Jurkat, Clone E6-1 (cell line): ENCODE measurements at regions not wholly inside any gene's neighbourhood (a gene's known extent, or its start where the extent isn't known, plus 50 kb on each side); places are given as distances from the start of the nearest gene placed in this dataset.

Experiments
- DNase-seq: peaks from one replicate; pipeline ENCODE4 v3.0.0-alpha.2; 2011; ENCODE audit warnings: low read depth, low spot score
- H3K4me3 ChIP-seq: 2 replicates; pipeline ENCODE4 v1.5.1; 2011; ENCODE audit warnings: mild to moderate bottlenecking, low read length, control low read depth, moderate library complexity

- no peak for DNase-seq
- no peak overlapping the region for H3K4me3 ChIP-seq
These were observed 430.4 kb downstream of the HAPSTR1 start for GRCh38 chr16:9521749-9522370.

- no peak for DNase-seq
- H3K4me3 ChIP-seq, result no peak overlapping the region
These were observed 431.2 kb downstream of the HAPSTR1 start for GRCh38 chr16:9522614-9523013.

GRCh38 chr16:9523994-9524393 lies 432.6 kb downstream of the HAPSTR1 start:
- no peak for DNase-seq

GRCh38 chr16:9525037-9525436 lies 433.6 kb downstream of the HAPSTR1 start:
- no peak overlapping the region for H3K4me3 ChIP-seq
- peak; percentile 15 for DNase-seq

More at GRCh38 chr16:9523994-9524393, 432.6 kb downstream of the HAPSTR1 start:
- H3K4me3 ChIP-seq, result no peak overlapping the region

GRCh38 chr16:9526791-9527190 lies 435.3 kb downstream of the HAPSTR1 start:
- DNase-seq, result no peak
- H3K4me3 ChIP-seq, result no peak overlapping the region

- DNase-seq, result no peak
- no peak overlapping the region for H3K4me3 ChIP-seq
These were observed 436.5 kb downstream of the HAPSTR1 start for GRCh38 chr16:9527976-9528375.

GRCh38 chr16:9528511-9529079 lies 437.2 kb downstream of the HAPSTR1 start:
- H3K4me3 ChIP-seq, result no peak overlapping the region
- DNase-seq, result no peak

GRCh38 chr16:9533042-9533441 lies 441.6 kb downstream of the HAPSTR1 start:
- H3K4me3 ChIP-seq, result no peak overlapping the region
- no peak for DNase-seq

GRCh38 chr16:9534759-9535158 lies 443.3 kb downstream of the HAPSTR1 start:
- no peak overlapping the region for H3K4me3 ChIP-seq
- no peak for DNase-seq

- H3K4me3 ChIP-seq, result no peak overlapping the region
- no peak for DNase-seq
These were observed 445.5 kb downstream of the HAPSTR1 start for GRCh38 chr16:9536905-9537304.

- no peak overlapping the region for H3K4me3 ChIP-seq
- DNase-seq, result no peak
These were observed 447.9 kb downstream of the HAPSTR1 start for GRCh38 chr16:9539346-9539745.

- no peak for DNase-seq
- H3K4me3 ChIP-seq, result no peak overlapping the region
These were observed 450.3 kb downstream of the HAPSTR1 start for GRCh38 chr16:9541723-9542122.

GRCh38 chr16:9542165-9542755 lies 450.8 kb downstream of the HAPSTR1 start:
- no peak for DNase-seq
- H3K4me3 ChIP-seq, result no peak overlapping the region

- H3K4me3 ChIP-seq, result no peak overlapping the region
- no peak for DNase-seq
These were observed 454.3 kb downstream of the HAPSTR1 start for GRCh38 chr16:9545522-9546437.

- DNase-seq, result no peak
- H3K4me3 ChIP-seq, result no peak overlapping the region
These were observed 455.0 kb downstream of the HAPSTR1 start for GRCh38 chr16:9546438-9546786.

- no peak for DNase-seq
- H3K4me3 ChIP-seq, result no peak overlapping the region
These were observed 458.0 kb downstream of the HAPSTR1 start for GRCh38 chr16:9549487-9549886.

GRCh38 chr16:9555051-9555450 lies 463.6 kb downstream of the HAPSTR1 start:
- no peak for DNase-seq
- H3K4me3 ChIP-seq, result no peak overlapping the region

- no peak overlapping the region for H3K4me3 ChIP-seq
- no peak for DNase-seq
These were observed 465.7 kb downstream of the HAPSTR1 start for GRCh38 chr16:9556949-9557665.

GRCh38 chr16:9557713-9558112 lies 466.3 kb downstream of the HAPSTR1 start:
- DNase-seq, result no peak
- H3K4me3 ChIP-seq, result no peak overlapping the region
